Left ventricle myocardium inferior (tissue), 1 donor: ENCODE measurements at regions not wholly inside any gene's neighbourhood (a gene's known extent, or its start where the extent isn't known, plus 50 kb on each side); places are given as distances from the start of the nearest gene placed in this dataset.

Experiments
- DNase-seq: peaks from one replicate; pipeline ENCODE4 v3.0.0-alpha.2; 2020
- H3K27ac ChIP-seq: fragments of 200-600 bp; replicated peaks from 2 replicates; pipeline ENCODE4 v1.8.0; 2021
- H3K27me3 ChIP-seq: fragments of 200-600 bp; 2 replicates; pipeline ENCODE4 v1.8.0; 2021; ENCODE audit warnings: low read depth
- H3K36me3 ChIP-seq: fragments of 200-600 bp; 2 replicates; pipeline ENCODE4 v1.8.0; 2021
- H3K4me1 ChIP-seq: fragments of 200-600 bp; 2 replicates; pipeline ENCODE4 v1.8.0; 2021
- H3K4me3 ChIP-seq: fragments of 200-600 bp; 2 replicates; pipeline ENCODE4 v1.8.0; 2021; ENCODE audit warnings: mild to moderate bottlenecking, moderate library complexity
- H3K9me3 ChIP-seq: fragments of 200-600 bp; replicated peaks from 2 replicates; pipeline ENCODE4 v1.8.0; 2021
- intact Hi-C: fragments of 100-400 bp; cut with micrococcal nuclease; formaldehyde crosslinking; loops from one replicate; pipeline ENCODE4 v1.11.0; 2022
- TF ChIP-seq, protein P1 (sequence below): fragments of 200-600 bp; IDR thresholded peaks from 2 replicates; pipeline ENCODE4 v1.8.0; 2021; ENCODE audit warnings: antibody characterized with exemption, mild to moderate bottlenecking, borderline replicate concordance
- donor health status: DM: no; HTN: yes; CAD: no; lungs with severe emphysema.

- DNase-seq = no peak
- H3K27me3 ChIP-seq = no peaks in the 10 kb centered on the region
- no peaks in the 10 kb centered on the region for H3K9me3 ChIP-seq
- intact Hi-C loops = no loop called here
- peaks cover 27% of the 10 kb centered on the region for H3K4me1 ChIP-seq
- peak overlapping the region; percentile 79 for H3K27ac ChIP-seq
- no peaks in the 10 kb centered on the region for H3K36me3 ChIP-seq
- no peak overlapping the region for H3K4me3 ChIP-seq
- TF ChIP-seq, protein P1, sequence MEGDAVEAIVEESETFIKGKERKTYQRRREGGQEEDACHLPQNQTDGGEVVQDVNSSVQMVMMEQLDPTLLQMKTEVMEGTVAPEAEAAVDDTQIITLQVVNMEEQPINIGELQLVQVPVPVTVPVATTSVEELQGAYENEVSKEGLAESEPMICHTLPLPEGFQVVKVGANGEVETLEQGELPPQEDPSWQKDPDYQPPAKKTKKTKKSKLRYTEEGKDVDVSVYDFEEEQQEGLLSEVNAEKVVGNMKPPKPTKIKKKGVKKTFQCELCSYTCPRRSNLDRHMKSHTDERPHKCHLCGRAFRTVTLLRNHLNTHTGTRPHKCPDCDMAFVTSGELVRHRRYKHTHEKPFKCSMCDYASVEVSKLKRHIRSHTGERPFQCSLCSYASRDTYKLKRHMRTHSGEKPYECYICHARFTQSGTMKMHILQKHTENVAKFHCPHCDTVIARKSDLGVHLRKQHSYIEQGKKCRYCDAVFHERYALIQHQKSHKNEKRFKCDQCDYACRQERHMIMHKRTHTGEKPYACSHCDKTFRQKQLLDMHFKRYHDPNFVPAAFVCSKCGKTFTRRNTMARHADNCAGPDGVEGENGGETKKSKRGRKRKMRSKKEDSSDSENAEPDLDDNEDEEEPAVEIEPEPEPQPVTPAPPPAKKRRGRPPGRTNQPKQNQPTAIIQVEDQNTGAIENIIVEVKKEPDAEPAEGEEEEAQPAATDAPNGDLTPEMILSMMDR = no peak
These were observed 69.0 kb upstream of the ZNF217 start for GRCh38 chr20:53662595-53662994.

DNA sequence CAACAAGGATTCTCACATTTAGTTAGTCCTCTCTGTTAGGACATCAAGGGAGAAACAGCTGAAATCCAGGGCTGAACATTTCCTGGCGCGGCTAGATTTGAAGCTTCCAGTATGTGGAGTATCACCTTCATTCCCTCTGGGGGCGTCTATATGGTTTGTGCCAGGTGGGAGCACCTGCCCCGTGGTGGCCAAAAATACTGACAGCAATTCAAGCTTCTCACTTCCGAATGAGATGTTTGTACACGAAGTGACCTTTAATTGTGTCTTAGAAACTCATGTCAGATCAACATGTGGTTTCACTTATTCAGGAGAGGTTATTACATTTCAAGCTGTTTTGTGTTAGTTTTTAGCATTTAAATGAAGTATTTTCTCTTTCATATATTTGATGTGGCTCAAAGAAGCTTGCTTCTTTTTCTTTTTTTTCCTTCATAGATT lies 67.3 kb upstream of the ZNF217 start:
- H3K27ac ChIP-seq = peak overlapping the region; percentile 79
- intact Hi-C loops = no loop called here
- H3K4me3 ChIP-seq = peak overlapping the region; percentile 63

DNA sequence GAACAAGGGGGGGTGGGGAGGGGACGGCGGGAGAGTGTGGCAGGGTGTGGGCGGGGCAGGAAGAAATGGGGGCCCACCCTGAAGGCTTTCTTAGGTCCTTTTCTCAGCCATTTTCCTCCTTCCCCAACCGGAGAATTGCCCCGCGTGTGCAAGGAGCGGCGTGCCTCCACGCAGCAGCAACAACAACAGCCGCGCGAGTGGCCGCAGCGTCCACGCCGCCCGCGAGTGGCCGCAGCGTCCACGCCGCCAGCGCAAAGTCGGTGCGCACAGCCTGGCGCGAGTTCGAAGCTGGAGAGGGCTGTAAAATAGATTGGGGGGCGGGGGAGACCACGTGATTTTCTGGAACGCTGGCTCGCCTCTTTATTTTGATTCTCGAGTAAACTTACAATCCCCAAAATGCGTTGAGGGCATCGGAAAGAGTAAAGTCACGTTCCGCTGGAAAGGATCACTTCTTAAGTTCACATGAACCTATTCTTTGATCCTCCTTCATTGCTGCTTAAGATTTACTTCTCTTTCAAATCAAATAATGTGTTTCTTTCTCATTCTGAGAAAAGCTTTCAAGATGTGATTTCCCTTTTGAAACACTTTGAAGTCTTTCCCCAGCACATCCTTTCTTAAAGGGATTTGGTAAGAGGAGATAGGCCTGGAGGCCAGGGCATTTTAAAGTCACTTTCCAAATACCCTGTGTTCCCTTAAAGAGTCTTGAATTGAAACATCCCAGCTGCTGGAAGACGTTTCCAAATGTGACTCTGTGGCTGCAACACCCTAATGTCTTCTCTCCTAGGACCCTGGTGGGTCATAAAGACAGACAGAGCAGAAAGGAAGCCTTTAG lies 66.7 kb upstream of the ZNF217 start:
- intact Hi-C loops = no loop called here
- Histone ChIP-seq H3K27me3 (no peaks in the 10 kb centered on the region), H3K36me3 (no peaks in the 10 kb centered on the region), H3K4me3 (peak overlapping the region; percentile 63), H3K4me1 (peaks cover 43% of the 10 kb centered on the region), H3K27ac (peak overlapping the region; percentile 79), H3K9me3 (no peaks in the 10 kb centered on the region)
- TF ChIP-seq, protein P1 = no peak
- no peak for DNase-seq

More for the DNA sequence above, 67.3 kb upstream of the ZNF217 start:
- H3K4me1 ChIP-seq = peaks cover 41% of the 10 kb centered on the region
- TF ChIP-seq, protein P1 = no peak
- H3K36me3 ChIP-seq = no peaks in the 10 kb centered on the region
- no peaks in the 10 kb centered on the region for H3K9me3 ChIP-seq
- no peak for DNase-seq
- H3K27me3 ChIP-seq = no peaks in the 10 kb centered on the region

- no peaks in the 10 kb centered on the region for H3K9me3 ChIP-seq
- TF ChIP-seq, protein P1 = no peak
- no peak overlapping the region for H3K4me3 ChIP-seq
- no peaks in the 10 kb centered on the region for H3K36me3 ChIP-seq
- peaks cover 43% of the 10 kb centered on the region for H3K4me1 ChIP-seq
- H3K27ac ChIP-seq = no peak overlapping the region
- intact Hi-C loops = no loop called here
- H3K27me3 ChIP-seq = no peaks in the 10 kb centered on the region
- no peak for DNase-seq
These were observed 65.3 kb upstream of the ZNF217 start for GRCh38 chr20:53658973-53659372.

DNA sequence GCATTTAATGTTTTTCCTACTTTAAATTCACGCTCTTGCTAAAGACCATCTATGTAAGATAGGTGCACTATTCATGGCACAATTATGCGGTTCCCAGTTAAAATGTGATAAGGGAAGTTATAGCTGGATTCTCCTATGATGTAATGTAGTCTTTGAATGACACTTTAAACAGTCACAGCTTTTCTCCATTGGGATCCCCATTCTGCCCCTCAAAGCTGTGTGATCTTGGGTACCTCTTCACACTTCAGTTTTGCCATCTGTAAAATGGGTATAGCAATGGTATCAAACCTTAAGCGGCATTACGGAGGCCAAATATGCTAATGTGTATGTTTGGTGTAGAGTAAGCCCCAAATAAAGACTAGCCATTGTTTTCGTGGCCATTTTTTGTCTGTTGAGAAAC lies 64.7 kb upstream of the ZNF217 start:
- no peak for DNase-seq
- peak overlapping the region; percentile 64 for H3K27ac ChIP-seq
- no peaks in the 10 kb centered on the region for H3K9me3 ChIP-seq
- H3K27me3 ChIP-seq = no peaks in the 10 kb centered on the region
- intact Hi-C loops = no loop called here
- H3K4me1 ChIP-seq = peaks cover 44% of the 10 kb centered on the region
- no peaks in the 10 kb centered on the region for H3K36me3 ChIP-seq
- H3K4me3 ChIP-seq = no peak overlapping the region
- TF ChIP-seq, protein P1 = no peak
